ENCODE measurements at regions not wholly inside any gene's neighbourhood (a gene's known extent, or its start where the extent isn't known, plus 50 kb on each side); places are given as distances from the start of the nearest gene placed in this dataset.

DNA sequence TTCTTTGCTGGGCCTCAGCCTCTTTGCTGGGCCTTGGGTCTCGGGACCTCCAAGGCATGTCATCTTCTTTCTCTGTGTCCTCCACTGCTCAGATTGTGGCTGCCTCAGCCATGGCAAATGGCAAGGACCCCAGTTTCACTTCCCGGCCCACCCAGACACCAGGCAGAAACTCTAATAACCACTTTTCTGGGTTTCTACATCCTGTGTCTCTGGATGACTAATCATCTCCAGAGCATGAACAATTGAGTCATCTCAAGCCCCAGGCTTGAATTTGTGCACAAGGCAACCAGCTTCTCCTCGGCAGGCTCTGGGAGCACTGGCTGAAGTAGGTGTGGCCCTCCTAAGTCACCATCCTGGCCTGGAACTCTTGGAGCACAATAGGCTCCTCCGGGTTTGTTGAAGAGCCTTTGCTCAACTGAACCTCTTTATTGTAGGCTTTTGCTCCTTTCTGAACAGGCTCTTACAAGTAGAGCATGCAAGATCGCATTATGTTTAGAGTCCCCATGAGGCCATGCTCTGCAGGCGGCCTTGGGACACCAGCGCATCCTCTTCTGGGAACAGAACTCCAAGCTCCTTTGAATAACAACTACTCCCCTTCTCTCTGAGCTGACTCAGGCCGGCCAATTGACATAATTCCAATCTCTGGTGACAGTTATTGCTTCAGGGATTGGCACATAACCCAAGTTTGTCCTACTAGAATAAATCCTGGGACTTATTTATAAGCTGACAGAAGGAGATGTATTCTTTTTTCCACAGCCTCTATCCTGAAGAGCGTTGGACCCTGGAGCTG is 218.1 kb downstream of the WDR11 start:
- DNase-seq (ENCODE audit: low read depth): peak; percentile 24
- H3K4me3 ChIP-seq (ENCODE audit: low read length): no peak overlapping the region
- TF ChIP-seq CTCF (conservative IDR thresholded peaks at IDR 0.05; ENCODE audit: low read length): no peak

GRCh38 chr10:121070275-121071070 is 219.3 kb downstream of the WDR11 start:
- TF ChIP-seq CTCF (conservative IDR thresholded peaks at IDR 0.05; ENCODE audit: low read length): no peak
- no peak for DNase-seq (ENCODE audit: low read depth)
- no peak overlapping the region for H3K4me3 ChIP-seq (ENCODE audit: low read length)

DNA sequence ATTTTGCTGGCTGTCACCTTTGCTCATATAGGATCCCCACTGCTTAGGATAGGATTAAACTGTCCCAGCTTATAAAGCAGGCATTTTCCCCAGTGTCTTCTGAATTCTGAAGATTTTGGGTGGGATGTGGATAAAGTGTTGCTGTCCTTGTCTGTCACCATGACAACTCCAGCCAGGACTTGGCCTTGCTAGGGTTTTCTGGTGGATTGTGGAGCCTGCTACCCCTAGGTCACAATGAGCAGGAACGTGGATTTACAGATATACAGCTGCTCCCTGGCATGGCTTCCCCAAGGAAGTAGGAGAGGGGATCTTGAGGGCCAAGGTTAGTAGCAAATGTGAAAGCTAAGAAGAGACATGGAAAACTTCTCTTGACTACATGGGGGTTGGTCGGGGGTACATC is 220.7 kb downstream of the WDR11 start:
- no peak overlapping the region for H3K4me3 ChIP-seq (ENCODE audit: low read length)
- no peak for TF ChIP-seq CTCF (conservative IDR thresholded peaks at IDR 0.05; ENCODE audit: low read length)
- DNase-seq (ENCODE audit: low read depth): no peak

DNA sequence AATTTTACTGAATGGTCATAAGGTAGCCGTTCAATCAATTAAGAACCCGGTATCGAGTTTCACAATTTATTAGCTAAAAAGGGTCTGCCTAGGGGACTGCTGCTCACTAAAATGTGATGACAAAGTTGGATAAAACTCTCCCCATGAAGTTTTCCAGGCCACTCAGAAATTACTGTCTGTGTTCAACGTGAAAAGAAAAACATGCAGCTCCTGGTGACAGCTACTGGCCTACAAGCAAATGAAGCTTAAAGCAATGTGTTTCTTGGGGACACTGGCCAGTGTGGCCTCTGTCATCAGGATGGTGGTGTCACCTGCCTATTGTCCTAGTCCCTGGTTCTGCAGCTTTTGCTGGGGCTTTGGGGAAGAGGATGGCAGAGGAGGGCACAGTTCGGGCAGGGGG is 222.6 kb downstream of the WDR11 start:
- no peak overlapping the region for H3K4me3 ChIP-seq (ENCODE audit: low read length)
- no peak for DNase-seq (ENCODE audit: low read depth)

DNA sequence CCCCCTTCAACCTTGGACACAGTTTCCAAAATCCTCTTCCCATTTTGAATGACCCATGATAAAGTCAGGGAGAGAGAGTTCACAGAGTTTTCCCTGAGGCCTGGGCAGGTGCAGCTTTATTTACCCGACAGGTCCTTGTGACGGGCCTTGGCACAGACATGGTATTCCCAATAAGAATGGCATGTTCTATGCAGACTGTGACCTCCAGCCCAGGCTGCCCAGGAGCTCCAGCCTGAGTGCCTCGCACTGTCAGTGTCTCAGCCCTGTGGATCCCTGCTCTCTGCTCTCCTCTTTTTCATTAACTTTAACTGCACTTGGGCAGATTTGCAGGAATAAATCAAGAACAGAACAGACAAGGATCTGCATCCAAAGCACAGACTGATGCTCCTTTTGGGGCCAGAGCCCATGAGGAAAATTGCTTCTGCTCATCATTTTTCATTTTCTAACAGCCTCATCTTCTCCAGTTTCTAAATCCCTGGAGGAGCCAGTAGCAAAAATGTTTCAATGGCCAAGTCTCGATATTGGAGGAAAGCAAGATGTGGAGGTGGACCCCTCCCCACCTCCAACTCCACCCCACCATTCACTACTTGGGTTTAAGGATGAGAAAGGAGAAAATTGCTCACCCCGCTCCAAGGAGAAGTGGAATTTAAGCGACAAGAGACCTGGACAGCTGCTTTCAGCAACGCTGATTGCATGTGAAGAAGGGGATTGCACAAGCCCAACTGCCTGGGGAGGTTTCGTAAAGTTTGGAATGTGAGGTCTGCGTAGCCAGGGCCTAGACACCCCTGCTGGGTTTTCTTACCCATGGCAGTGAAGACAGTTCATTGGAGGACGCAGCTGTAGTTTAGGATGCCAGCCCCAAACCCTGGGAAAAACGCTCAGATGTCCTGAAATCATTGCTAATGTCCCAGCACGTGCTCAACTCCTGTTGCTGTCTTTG is 225.9 kb downstream of the WDR11 start:
- TF ChIP-seq CTCF (conservative IDR thresholded peaks at IDR 0.05; ENCODE audit: low read length): no peak
- DNase-seq (ENCODE audit: low read depth): peak; percentile 69
- no peak overlapping the region for H3K4me3 ChIP-seq (ENCODE audit: low read length)

More for the DNA sequence above, 222.6 kb downstream of the WDR11 start:
- TF ChIP-seq CTCF (conservative IDR thresholded peaks at IDR 0.05; ENCODE audit: low read length): no peak

DNA sequence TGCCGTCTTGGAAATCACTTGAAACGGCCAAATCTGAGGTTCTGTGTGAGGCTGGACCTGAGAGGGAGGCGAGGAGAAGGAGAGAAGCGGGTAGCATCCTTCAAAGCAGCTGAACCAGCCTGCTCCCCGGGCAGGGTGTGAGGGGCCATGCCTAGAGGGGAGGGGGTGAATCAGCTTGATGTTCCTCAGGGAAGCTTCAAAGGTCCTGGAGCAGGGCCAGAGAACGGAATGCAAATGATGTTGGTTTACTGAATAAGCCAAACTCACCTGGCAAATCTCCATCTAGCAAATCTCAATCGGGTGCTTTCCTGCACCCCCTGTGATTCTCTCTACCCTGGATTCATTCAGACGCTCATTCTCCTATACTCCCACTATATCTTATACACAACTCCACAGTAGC is 226.9 kb downstream of the WDR11 start:
- no peak for DNase-seq (ENCODE audit: low read depth)
- H3K4me3 ChIP-seq (ENCODE audit: low read length): no peak overlapping the region
- no peak for TF ChIP-seq CTCF (conservative IDR thresholded peaks at IDR 0.05; ENCODE audit: low read length)

Measured in AG10803 (cell line).